Lung (tissue), 11 donors: ENCODE measurements at regions not wholly inside any gene's neighbourhood (a gene's known extent, or its start where the extent isn't known, plus 50 kb on each side); places are given as distances from the start of the nearest gene placed in this dataset.

Experiments used
- ATAC-seq: fragments of 200-7000 bp; cut with Tn5 transposase; one replicate; pipeline ENCODE4 v1.9.1; 2020; ENCODE audit warnings: moderate number of reproducible peaks; ENCODE audit not compliant: insufficient read depth, low FRiP score
- DNase-seq, 3 donors: peaks; one replicate each; pipeline ENCODE4 v3.0.0-alpha.2; 2013 to 2017
- H3K27ac ChIP-seq, 2 donors: one replicate each; pipeline ENCODE4 v1.5.1; 2013; ENCODE audit warnings: mild to moderate bottlenecking in 2 of 2, moderate library complexity in 2 of 2, control low read depth in 1 of 2, inconsistent platforms in 1 of 2, low read depth in 1 of 2, low read length in 1 of 2
- H3K27me3 ChIP-seq, 3 donors: one replicate each; pipeline ENCODE4 v1.5.1; 2013; ENCODE audit warnings: low read length in 2 of 3; ENCODE audit not compliant: control insufficient read depth in 3 of 3, insufficient read depth in 3 of 3
- H3K36me3 ChIP-seq, 4 donors: one replicate each; pipeline ENCODE4 v1.5.1; 2013; ENCODE audit warnings: low read length in 4 of 4, mild to moderate bottlenecking in 1 of 4, moderate library complexity in 1 of 4; ENCODE audit not compliant: control insufficient read depth in 4 of 4, insufficient read depth in 4 of 4
- H3K4me1 ChIP-seq, 5 donors: one replicate each; pipeline ENCODE4 v1.5.1; 2013; ENCODE audit warnings: low read length in 5 of 5, mild to moderate bottlenecking in 2 of 5, moderate library complexity in 1 of 5; ENCODE audit not compliant: control insufficient read depth in 5 of 5, insufficient read depth in 5 of 5
- H3K4me3 ChIP-seq: one replicate; pipeline ENCODE4 v1.5.1; 2013; ENCODE audit warnings: mild to moderate bottlenecking, control low read depth, moderate library complexity
- H3K9ac ChIP-seq, 2 donors: one replicate each; pipeline ENCODE4 v1.5.1; 2013; ENCODE audit warnings: low read length in 2 of 2, control low read depth in 1 of 2; ENCODE audit not compliant: insufficient read depth in 1 of 2
- H3K9me3 ChIP-seq, 4 donors: one replicate each; pipeline ENCODE4 v1.5.1; 2013; ENCODE audit warnings: low read length in 3 of 4, mild to moderate bottlenecking in 1 of 4, moderate library complexity in 1 of 4; ENCODE audit not compliant: control insufficient read depth in 4 of 4, insufficient read depth in 3 of 4
- WGBS, 2 donors: extraction: QIAGEN DNeasy Blood & Tissue Kit; methylation state at CpG; one replicate each; pipeline ENCODE4 v1.1.7; 2013; 5-methylcytosine and 5-hydroxymethylcytosine counted together
- TF ChIP-seq, protein P1 (sequence below): IDR thresholded peaks from 2 replicates; pipeline ENCODE4 v1.5.1; 2012; ENCODE audit warnings: mild to moderate bottlenecking; ENCODE audit errors: control extremely low read depth, extremely low read depth
- donor health status: control.
- donor health status: control.
- donor health status: Bipolar disorder and iron deficiency.
- donor health status: healthy.
- donor health status: DM: yes; HTN: yes; CAD: no.

DNA sequence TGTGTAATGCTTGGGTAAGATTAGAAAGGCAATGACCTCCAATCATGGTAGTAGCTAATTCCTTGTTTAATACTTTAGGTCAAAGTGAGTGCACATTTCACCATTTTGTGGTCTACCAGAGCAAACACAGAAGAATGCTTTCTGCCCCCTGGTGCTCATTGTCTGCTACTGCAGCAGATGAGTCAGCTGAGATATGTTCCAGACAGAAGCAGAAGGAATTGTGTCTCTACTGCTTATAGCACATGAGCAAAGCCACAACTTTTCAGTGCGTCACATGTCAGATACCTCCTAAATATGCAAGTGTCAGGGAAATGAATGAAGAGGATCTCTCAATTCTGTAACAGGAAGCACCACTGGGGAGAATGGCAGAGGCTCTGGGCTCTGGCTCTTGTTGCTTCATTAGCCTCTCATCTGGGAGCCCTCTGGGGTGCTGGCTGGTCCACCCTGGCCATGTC lies 308.9 kb downstream of the ALDH8A1 start:
- DNase-seq (peak; percentile 68 to 76 (median 74)), ATAC-seq (peak; percentile 90)
- TF ChIP-seq, protein P1, sequence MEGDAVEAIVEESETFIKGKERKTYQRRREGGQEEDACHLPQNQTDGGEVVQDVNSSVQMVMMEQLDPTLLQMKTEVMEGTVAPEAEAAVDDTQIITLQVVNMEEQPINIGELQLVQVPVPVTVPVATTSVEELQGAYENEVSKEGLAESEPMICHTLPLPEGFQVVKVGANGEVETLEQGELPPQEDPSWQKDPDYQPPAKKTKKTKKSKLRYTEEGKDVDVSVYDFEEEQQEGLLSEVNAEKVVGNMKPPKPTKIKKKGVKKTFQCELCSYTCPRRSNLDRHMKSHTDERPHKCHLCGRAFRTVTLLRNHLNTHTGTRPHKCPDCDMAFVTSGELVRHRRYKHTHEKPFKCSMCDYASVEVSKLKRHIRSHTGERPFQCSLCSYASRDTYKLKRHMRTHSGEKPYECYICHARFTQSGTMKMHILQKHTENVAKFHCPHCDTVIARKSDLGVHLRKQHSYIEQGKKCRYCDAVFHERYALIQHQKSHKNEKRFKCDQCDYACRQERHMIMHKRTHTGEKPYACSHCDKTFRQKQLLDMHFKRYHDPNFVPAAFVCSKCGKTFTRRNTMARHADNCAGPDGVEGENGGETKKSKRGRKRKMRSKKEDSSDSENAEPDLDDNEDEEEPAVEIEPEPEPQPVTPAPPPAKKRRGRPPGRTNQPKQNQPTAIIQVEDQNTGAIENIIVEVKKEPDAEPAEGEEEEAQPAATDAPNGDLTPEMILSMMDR: peak; percentile 92
- Histone ChIP-seq H3K4me1 (peaks cover 0 to 4% (median 0%) of the 10 kb centered on the region in 5 donors), H3K27ac (peak overlapping the region in 1 of 2 donors; percentile 26), H3K4me3 (no peak overlapping the region), H3K9ac (no peak overlapping the region), H3K27me3 (no peaks in the 10 kb centered on the region), H3K36me3 (no peaks in the 10 kb centered on the region), H3K9me3 (no peaks in the 10 kb centered on the region)
- WGBS, 2 donors: 33 to 36% methylated on average over 1 of the region's 1 CpG

DNA sequence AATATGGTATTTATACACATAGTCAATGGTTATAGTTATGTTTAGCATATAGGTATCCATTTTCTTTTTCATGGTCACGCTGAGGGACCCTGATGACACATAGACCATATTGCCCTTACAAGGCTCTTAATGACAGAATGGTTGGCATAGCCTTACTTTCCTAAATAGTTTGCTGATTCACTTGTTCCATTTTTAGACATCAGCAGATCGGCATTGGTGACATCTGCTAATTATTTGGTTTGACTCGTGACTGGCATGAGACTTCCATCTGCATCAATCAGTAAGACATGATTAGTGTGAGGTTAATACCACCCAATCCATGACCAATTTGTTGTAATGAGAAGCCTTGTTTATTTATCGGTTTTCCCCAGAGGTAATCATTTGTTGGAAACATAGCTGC lies 309.7 kb downstream of the ALDH8A1 start:
- TF ChIP-seq, protein P1: no peak
- 91 to 96% methylated on average over 4 of the region's 4 CpGs for WGBS, 2 donors
- no peaks in the 10 kb centered on the region for H3K9me3 ChIP-seq
- H3K27ac ChIP-seq: no peak overlapping the region
- no peaks in the 10 kb centered on the region for H3K27me3 ChIP-seq
- ATAC-seq: no peak
- H3K4me3 ChIP-seq: no peak overlapping the region
- no peaks in the 10 kb centered on the region for H3K36me3 ChIP-seq
- no peak overlapping the region for H3K9ac ChIP-seq
- no peak for DNase-seq
- peaks cover 0 to 4% (median 0%) of the 10 kb centered on the region in 5 donors for H3K4me1 ChIP-seq

DNA sequence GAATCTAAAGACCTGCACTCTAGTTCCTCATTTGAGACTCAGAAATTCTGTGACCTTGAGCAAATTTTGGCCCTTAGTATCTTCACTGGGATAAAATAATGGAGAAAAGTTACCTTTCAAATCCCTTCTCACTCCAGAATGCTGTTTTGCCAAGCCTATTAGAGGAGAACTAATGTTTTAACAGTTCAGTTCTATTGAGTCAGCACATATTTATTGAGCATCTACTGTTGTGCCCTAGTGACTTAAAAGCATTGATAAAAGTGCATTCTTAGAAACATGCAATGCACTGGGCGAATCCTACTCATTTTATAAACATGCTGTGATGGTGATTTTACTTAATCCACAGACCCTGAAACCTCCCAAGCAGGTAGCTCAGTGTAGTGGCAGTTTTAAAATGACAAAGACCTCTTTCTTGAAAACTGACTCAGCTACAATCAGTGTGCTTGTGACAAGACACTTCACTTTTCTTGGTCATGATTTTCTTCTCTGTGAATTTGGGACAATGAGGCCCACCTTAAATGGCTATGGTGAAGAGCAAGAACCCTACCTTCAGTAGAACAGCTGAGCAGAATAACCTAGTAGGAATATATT lies 312.0 kb downstream of the ALDH8A1 start:
- Histone ChIP-seq H3K27ac (no peak overlapping the region), H3K4me1 (peaks cover 0 to 4% (median 0%) of the 10 kb centered on the region in 5 donors), H3K4me3 (no peak overlapping the region), H3K27me3 (no peaks in the 10 kb centered on the region), H3K36me3 (no peaks in the 10 kb centered on the region), H3K9ac (no peak overlapping the region), H3K9me3 (no peaks in the 10 kb centered on the region)
- WGBS, 2 donors: 86 to 92% methylated on average over 1 of the region's 1 CpG
- ATAC-seq (no peak), DNase-seq (no peak)
- TF ChIP-seq, protein P1: no peak

DNA sequence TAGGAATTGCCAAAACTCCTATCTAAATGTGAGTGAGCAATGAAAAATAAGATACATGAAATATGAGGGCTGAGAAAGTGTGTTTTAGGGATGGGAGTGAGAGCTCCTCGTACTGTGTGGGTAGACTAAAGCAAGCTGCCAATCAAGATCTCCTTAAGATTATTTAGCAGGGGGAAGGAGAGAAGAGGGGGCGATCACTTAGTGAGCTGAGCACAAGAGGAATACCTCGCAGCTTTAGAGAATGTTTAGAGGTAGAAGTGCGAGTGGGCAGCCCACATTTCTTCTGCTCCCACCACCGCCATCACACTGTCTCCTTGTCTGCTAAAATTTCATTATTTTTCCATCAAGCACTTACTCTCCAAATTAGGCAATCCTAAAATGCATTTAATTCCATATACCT lies 312.6 kb downstream of the ALDH8A1 start:
- no peak for ATAC-seq
- Histone ChIP-seq H3K9ac (no peak overlapping the region), H3K27ac (no peak overlapping the region), H3K4me1 (peaks cover 0 to 4% (median 0%) of the 10 kb centered on the region in 5 donors), H3K27me3 (no peaks in the 10 kb centered on the region), H3K9me3 (no peaks in the 10 kb centered on the region), H3K4me3 (no peak overlapping the region), H3K36me3 (no peaks in the 10 kb centered on the region)
- no peak for DNase-seq
- TF ChIP-seq, protein P1: no peak
- 93 to 96% methylated on average over 5 of the region's 5 CpGs for WGBS, 2 donors
